SK-N-SH treated with all-trans-retinoic acid at 6 μM for 48 hours (cell line): ENCODE measurements at regions not wholly inside any gene's neighbourhood (a gene's known extent, or its start where the extent isn't known, plus 50 kb on each side); places are given as distances from the start of the nearest gene placed in this dataset.
A peak's percentile ranks its signal among the peaks of the same experiment; 100 is the strongest.
"Not testable (repeated sequence)": the region's sequence is repeated elsewhere in the genome, so short reads cannot be mapped to it uniquely, and the experiment has no call there.

ENCODE experiments used
- ATAC-seq: fragments of 200-7000 bp; cut with Tn5 transposase; 3 replicates; pipeline ENCODE4 v1.9.1; 2020; ENCODE audit warnings: mild to moderate bottlenecking, moderate library complexity
- ARNTL ChIP-seq: fragments of 450-650 bp; formaldehyde crosslinking; IDR thresholded peaks from 2 replicates; pipeline ENCODE4 v1.5.0; 2020; ENCODE audit warnings: low read depth, mild to moderate bottlenecking, moderate library complexity, borderline replicate concordance
- BACH2 ChIP-seq: fragments of 250-450 bp; sonication (Bioruptor Pico); IDR thresholded peaks from 2 replicates; pipeline ENCODE4 v1.9.0; 2021; ENCODE audit warnings: mild to moderate bottlenecking, borderline replicate concordance
- CSDC2 ChIP-seq: fragments of 250-450 bp; sonication (Bioruptor Pico); IDR thresholded peaks from 2 replicates; pipeline ENCODE4 v1.5.0; 2020; ENCODE audit warnings: mild to moderate bottlenecking, moderate library complexity
- CSRNP3 ChIP-seq: fragments of 250-450 bp; sonication (Bioruptor Pico); IDR thresholded peaks from 2 replicates; pipeline ENCODE4 v1.5.1; 2021; ENCODE audit warnings: mild to moderate bottlenecking, moderate library complexity
- ESRRG ChIP-seq: fragments of 250-450 bp; sonication (Bioruptor Pico); IDR thresholded peaks from 2 replicates; pipeline ENCODE4 v1.6.1; 2021; ENCODE audit warnings: mild to moderate bottlenecking
- GLIS3 ChIP-seq: fragments of 250-450 bp; sonication (Bioruptor Pico); IDR thresholded peaks from 2 replicates; pipeline ENCODE4 v1.5.0; 2020; ENCODE audit warnings: mild to moderate bottlenecking, moderate library complexity
- ISL1 ChIP-seq: fragments of 250-450 bp; sonication (Bioruptor Pico); IDR thresholded peaks from 2 replicates; pipeline ENCODE4 v2.1.2; 2022; ENCODE audit warnings: mild to moderate bottlenecking, moderate library complexity
- OSR1 ChIP-seq: fragments of 250-450 bp; sonication (Bioruptor Pico); IDR thresholded peaks from 2 replicates; pipeline ENCODE4 v1.8.0; 2022; ENCODE audit warnings: moderate library complexity, mild to moderate bottlenecking, inconsistent platforms
- PATZ1 ChIP-seq: fragments of 250-450 bp; sonication (Bioruptor Pico); IDR thresholded peaks from 2 replicates; pipeline ENCODE4 v1.8.0; 2020; ENCODE audit warnings: mild to moderate bottlenecking, moderate library complexity, borderline replicate concordance
- POU6F1 ChIP-seq: fragments of 250-450 bp; sonication (Bioruptor Pico); IDR thresholded peaks from 2 replicates; pipeline ENCODE4 v1.8.0; 2021; ENCODE audit warnings: low read depth, mild to moderate bottlenecking, moderate library complexity, borderline replicate concordance
- PPARA ChIP-seq: fragments of 250-450 bp; sonication (Bioruptor Pico); IDR thresholded peaks from 2 replicates; pipeline ENCODE4 v1.5.0; 2020; ENCODE audit warnings: mild to moderate bottlenecking, borderline replicate concordance
- RARB ChIP-seq: fragments of 250-450 bp; sonication (Bioruptor Pico); IDR thresholded peaks from 2 replicates; pipeline ENCODE4 v1.8.0; 2021; ENCODE audit warnings: mild to moderate bottlenecking, moderate library complexity
- SNAI2 ChIP-seq: fragments of 250-450 bp; sonication (Bioruptor Pico); IDR thresholded peaks from 2 replicates; pipeline ENCODE4 v1.5.0; 2020; ENCODE audit warnings: mild to moderate bottlenecking, moderate library complexity
- TCF4 ChIP-seq: fragments of 250-450 bp; sonication (Bioruptor Pico); IDR thresholded peaks from 2 replicates; pipeline ENCODE4 v1.8.0; 2021; ENCODE audit warnings: mild to moderate bottlenecking, moderate library complexity, borderline replicate concordance
- TSHZ2 ChIP-seq: fragments of 250-450 bp; sonication (Bioruptor Pico); IDR thresholded peaks from 2 replicates; pipeline ENCODE4 v1.5.0; 2020; ENCODE audit warnings: mild to moderate bottlenecking, moderate library complexity
- ZC3H10 ChIP-seq: fragments of 250-450 bp; sonication (Bioruptor Pico); IDR thresholded peaks from 2 replicates; pipeline ENCODE4 v1.5.1; 2021; ENCODE audit warnings: mild to moderate bottlenecking, moderate library complexity
- ZFP3 ChIP-seq: fragments of 250-450 bp; sonication (Bioruptor Pico); IDR thresholded peaks from 2 replicates; pipeline ENCODE4 v1.5.0; 2020; ENCODE audit warnings: mild to moderate bottlenecking, moderate library complexity
- ZFP30 ChIP-seq: fragments of 450-650 bp; formaldehyde crosslinking; IDR thresholded peaks from 2 replicates; pipeline ENCODE4 v1.5.0; 2022; ENCODE audit warnings: mild to moderate bottlenecking, moderate library complexity
- ZNF70 ChIP-seq: fragments of 450-650 bp; formaldehyde crosslinking; IDR thresholded peaks from 2 replicates; pipeline ENCODE4 v1.5.0; 2020; ENCODE audit warnings: mild to moderate bottlenecking, moderate library complexity
- ZNF8 ChIP-seq: fragments of 450-650 bp; formaldehyde crosslinking; IDR thresholded peaks from 2 replicates; pipeline ENCODE4 v1.5.0; 2020; ENCODE audit warnings: mild to moderate bottlenecking, moderate library complexity

- ATAC-seq = no peak
Measured at GRCh38 chr7:46916581-46916980, 665.3 kb downstream of the TNS3 start.

GRCh38 chr7:46912692-46913091, 669.2 kb downstream of the TNS3 start:
- no peak for ATAC-seq
- TF ChIP-seq ZNF8 (CRISPR knock-in tag) = peak; percentile 94
- no peak for TF ChIP-seq TSHZ2 (CRISPR knock-in tag)
- TF ChIP-seq ISL1 (CRISPR knock-in tag) = no peak

More at GRCh38 chr7:46916581-46916980, 665.3 kb downstream of the TNS3 start:
- TF ChIP-seq BACH2 (CRISPR knock-in tag) (no peak), GLIS3 (CRISPR knock-in tag) (no peak), PATZ1 (no peak), TCF4 (CRISPR knock-in tag) (no peak)
- TF ChIP-seq, all 23 proteins: peak for 0

- peak; percentile 83 for ATAC-seq
- TF ChIP-seq ZFP3 (CRISPR knock-in tag) (no peak), PPARA (CRISPR knock-in tag) (no peak), TCF4 (CRISPR knock-in tag) (no peak), CSDC2 (CRISPR knock-in tag) (no peak), GLIS3 (CRISPR knock-in tag) (no peak), ZC3H10 (no peak)
Measured at GRCh38 chr7:46909601-46910051, 672.3 kb downstream of the TNS3 start.

GRCh38 chr7:46908770-46909169, 673.1 kb downstream of the TNS3 start:
- peak; percentile 86 for ATAC-seq
- no peak for TF ChIP-seq PPARA (CRISPR knock-in tag)
- no peak for TF ChIP-seq RARB (CRISPR knock-in tag)
- no peak for TF ChIP-seq POU6F1 (CRISPR knock-in tag)
- no peak for TF ChIP-seq CSRNP3 (CRISPR knock-in tag)
- no peak for TF ChIP-seq ZC3H10
- TF ChIP-seq ESRRG (CRISPR knock-in tag) = no peak
- TF ChIP-seq CSDC2 (CRISPR knock-in tag) = no peak
- TF ChIP-seq ZFP30 (CRISPR knock-in tag) = no peak
- TF ChIP-seq BACH2 (CRISPR knock-in tag) = no peak
- no peak for TF ChIP-seq ARNTL (CRISPR knock-in tag)
- TF ChIP-seq ISL1 (CRISPR knock-in tag) = no peak
- TF ChIP-seq SNAI2 = no peak
- no peak for TF ChIP-seq TSHZ2 (CRISPR knock-in tag)
- no peak for TF ChIP-seq ZNF8 (CRISPR knock-in tag)
- no peak for TF ChIP-seq PATZ1
- no peak for TF ChIP-seq OSR1 (CRISPR knock-in tag)
- no peak for TF ChIP-seq ZNF70 (CRISPR knock-in tag)
- TF ChIP-seq, all 23 proteins: peak for 0

GRCh38 chr7:46904523-46904922, 677.4 kb downstream of the TNS3 start:
- ATAC-seq = not testable (repeated sequence)
